ENCODE measurements at regions not wholly inside any gene's neighbourhood (a gene's known extent, or its start where the extent isn't known, plus 50 kb on each side); places are given as distances from the start of the nearest gene placed in this dataset.

- H2BK20ac ChIP-seq (ENCODE audit: low read length), result no peak overlapping the region
- H3K27ac ChIP-seq (ENCODE audit: low read depth, low read length), result no peak overlapping the region
- POLR2A ChIA-PET (ENCODE audit: partially characterized antibody), result no interaction called here
- CTCF ChIA-PET (ENCODE audit: partially characterized antibody), result interaction anchor here (0.9 to 1.5 kb wide), 3 partner anchors 14 to 679 kb away, joined by 3 read pairs; no protein-coding TSS in a partner anchor
- no peaks in the 10 kb centered on the region for H3K36me3 ChIP-seq (ENCODE audit: control insufficient read depth in 2 of 4, insufficient read depth in 4 of 4, low read length in 3 of 4)
- no peaks in the 10 kb centered on the region for H3K23me2 ChIP-seq (ENCODE audit: low read depth, low read length)
- H3K14ac ChIP-seq (ENCODE audit: insufficient read length), result no peak overlapping the region
- FAIRE-seq, result no peak
- H3K4me3 ChIP-seq (ENCODE audit: extremely low read depth in 1 of 4, insufficient read depth in 2 of 4, low read depth in 3 of 4, low read length in 4 of 4), result no peak overlapping the region
- H3K9me3 ChIP-seq (ENCODE audit: insufficient read depth in 2 of 2, low read depth in 1 of 2, low read length in 1 of 2), result no peaks in the 10 kb centered on the region
- no peaks in the 10 kb centered on the region for H3K79me2 ChIP-seq (ENCODE audit: control insufficient read depth in 1 of 2, insufficient read depth in 2 of 2, low read length in 2 of 2)
- no peaks in the 10 kb centered on the region for H4K20me1 ChIP-seq (replicated peaks in 1 of 2; ENCODE audit: control insufficient read depth in 1 of 2, insufficient read depth in 2 of 2, low read length in 2 of 2)
- H3K79me1 ChIP-seq (ENCODE audit: low read depth, low read length), result no peaks in the 10 kb centered on the region
- no peak overlapping the region for H2AK5ac ChIP-seq (ENCODE audit: low read depth, low read length)
- no peak overlapping the region for H2BK12ac ChIP-seq (ENCODE audit: low read depth, low read length)
- no peak overlapping the region for H2BK5ac ChIP-seq (ENCODE audit: low read depth, low read length)
- DNase-seq (ENCODE audit: low read depth in 1 of 2, low spot score in 2 of 2), result no peak
- no peak overlapping the region for H2BK15ac ChIP-seq (ENCODE audit: low read length)
- H3K18ac ChIP-seq (ENCODE audit: extremely low read depth, low read length), result no peak overlapping the region
- TF ChIP-seq KDM1A (IDR thresholded peaks at IDR 0.05; ENCODE audit: borderline replicate concordance, low read length) (no peak), ATF2 (IDR thresholded peaks at IDR 0.05; ENCODE audit: low read length) (no peak), POLR2AphosphoS5 (IDR thresholded peaks at IDR 0.05; ENCODE audit: low read depth, low read length) (no peak), SRF (IDR thresholded peaks at IDR 0.05; ENCODE audit: low read depth, low read length) (no peak), CHD2 (IDR thresholded peaks at IDR 0.05; ENCODE audit: low read length) (no peak), RNF2 (IDR thresholded peaks at IDR 0.05; ENCODE audit: borderline replicate concordance, low read depth, low read length, missing control alignments, poor library complexity, severe bottlenecking) (no peak), TAF1 (IDR thresholded peaks at IDR 0.05; ENCODE audit: low read depth, low read length) (no peak), EP300 (IDR thresholded peaks at IDR 0.05; ENCODE audit: borderline replicate concordance in 1 of 2, low read depth in 2 of 2, low read length in 2 of 2) (no peak), TBP (IDR thresholded peaks at IDR 0.05; ENCODE audit: low read depth, low read length) (no peak)
- no peaks in the 10 kb centered on the region for H3K4me1 ChIP-seq (replicated peaks in 1 of 4; ENCODE audit: control insufficient read depth in 3 of 4, insufficient read depth in 4 of 4, low read length in 3 of 4)
- no peak overlapping the region for H4K5ac ChIP-seq (ENCODE audit: insufficient read length, low read depth, low read length)
- no peak overlapping the region for H3K23ac ChIP-seq (ENCODE audit: insufficient read length)
- no peak overlapping the region for H3K9ac ChIP-seq (replicated peaks in 1 of 4; ENCODE audit: extremely low read depth in 1 of 4, low read depth in 3 of 4, low read length in 3 of 4)
- no peak overlapping the region for H3K4me2 ChIP-seq (ENCODE audit: insufficient read depth in 1 of 2, low read depth in 2 of 2, low read length in 2 of 2)
- H2BK120ac ChIP-seq (replicated peaks; ENCODE audit: low read depth, low read length), result no peak overlapping the region
- H3K27me3 ChIP-seq (replicated peaks in 1 of 4; ENCODE audit: control insufficient read depth in 3 of 4, extremely low read depth in 1 of 4, insufficient read depth in 3 of 4, low read length in 3 of 4), result no peaks in the 10 kb centered on the region
- WGBS, 2 experiments (ENCODE audit: extremely low coverage in 1 of 2, insufficient coverage in 1 of 2, insufficient read length in 1 of 2, insufficient replicate concordance in 2 of 2, low coverage in 1 of 2, low lambda C conversion rate in 2 of 2, missing lambda C conversion rate in 1 of 2), result 94% methylated on average over 7 of the region's 7 CpGs; no CpG with 5 or more reads in 1 of the 2 experiments
- H3K56ac ChIP-seq (replicated peaks; ENCODE audit: insufficient read length, low read depth, low read length), result no peak overlapping the region
- no peak overlapping the region for H4K91ac ChIP-seq (replicated peaks; ENCODE audit: insufficient read length, low read length)
- H4K8ac ChIP-seq (ENCODE audit: extremely low read depth, insufficient read depth, low read length), result no peak overlapping the region
- no peak overlapping the region for H2AFZ ChIP-seq (ENCODE audit: low read length)
- H3K4ac ChIP-seq (replicated peaks; ENCODE audit: insufficient read length, low read depth, low read length), result no peak overlapping the region
These were observed 358.4 kb upstream of the PROK2 start for GRCh38 chr3:72143322-72143721.

Measured in H1 (cell line).